ENCODE measurements at regions not wholly inside any gene's neighbourhood (a gene's known extent, or its start where the extent isn't known, plus 50 kb on each side); places are given as distances from the start of the nearest gene placed in this dataset.

DNA sequence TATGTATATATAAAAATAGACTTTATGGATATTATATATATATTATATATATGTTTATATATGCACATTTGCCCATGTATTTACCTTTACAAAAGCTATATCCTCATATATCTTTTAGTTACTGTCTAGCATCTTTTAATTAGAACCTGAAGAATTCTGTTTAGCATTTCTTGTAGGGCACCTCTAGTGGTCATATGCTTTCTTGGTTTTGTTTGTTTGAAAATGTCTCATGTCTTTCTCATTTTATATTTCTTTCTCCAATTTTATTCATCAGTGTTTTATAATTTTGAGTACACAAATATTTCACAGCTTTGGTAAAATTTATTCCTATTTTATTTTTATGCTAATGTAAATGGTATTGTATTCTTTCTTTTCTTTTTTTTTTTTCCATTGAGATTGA lies 70.3 kb upstream of the SPIN4 start:
- no peaks in the 10 kb centered on the region for H3K79me2 ChIP-seq (ENCODE audit: insufficient read depth, low read length)
- H3K4me1 ChIP-seq (ENCODE audit: insufficient read depth, low read length), result no peaks in the 10 kb centered on the region
- no peaks in the 10 kb centered on the region for H3K9me3 ChIP-seq (ENCODE audit: low read length)
- ChIA-PET CTCF (ENCODE audit: low intra/inter-chr PET ratio, low total read pairs) (no interaction called here), POLR2A (no interaction called here)
- no peaks in the 10 kb centered on the region for H4K20me1 ChIP-seq (ENCODE audit: insufficient read depth, low read length)
- no peaks in the 10 kb centered on the region for H3K36me3 ChIP-seq (replicated peaks in 1 of 2; ENCODE audit: control insufficient read depth in 1 of 2, insufficient read depth in 2 of 2, low read length in 2 of 2)
- DNase-seq (ENCODE audit: low spot score), result no peak
- H3K4me3 ChIP-seq (replicated peaks in 1 of 3; ENCODE audit: insufficient read depth in 1 of 3, low read depth in 2 of 3, low read length in 3 of 3), result no peak overlapping the region
- H3K27ac ChIP-seq (ENCODE audit: extremely low read length, insufficient read depth, low read length), result no peak overlapping the region
- H2AFZ ChIP-seq (ENCODE audit: low read length), result no peak overlapping the region
- no peak overlapping the region for H3K9ac ChIP-seq (ENCODE audit: insufficient read depth, low read depth, low read length)
- no peaks in the 10 kb centered on the region for H3K27me3 ChIP-seq (ENCODE audit: control insufficient read depth in 1 of 2, insufficient read depth in 2 of 2, low read length in 2 of 2)
- TF ChIP-seq ARID2 (CRISPR knock-in tag; IDR thresholded peaks at IDR 0.05; ENCODE audit: borderline replicate concordance), result no peak
- TF ChIP-seq MBD4 (IDR thresholded peaks at IDR 0.05; ENCODE audit: borderline replicate concordance, low read length), result no peak
- no peak for TF ChIP-seq ZFP36L1 (CRISPR knock-in tag; IDR thresholded peaks at IDR 0.05)
- TF ChIP-seq, protein P1, sequence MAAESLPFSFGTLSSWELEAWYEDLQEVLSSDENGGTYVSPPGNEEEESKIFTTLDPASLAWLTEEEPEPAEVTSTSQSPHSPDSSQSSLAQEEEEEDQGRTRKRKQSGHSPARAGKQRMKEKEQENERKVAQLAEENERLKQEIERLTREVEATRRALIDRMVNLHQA (CRISPR knock-in tag; IDR thresholded peaks at IDR 0.05), result no peak
- TF ChIP-seq, protein P2, sequence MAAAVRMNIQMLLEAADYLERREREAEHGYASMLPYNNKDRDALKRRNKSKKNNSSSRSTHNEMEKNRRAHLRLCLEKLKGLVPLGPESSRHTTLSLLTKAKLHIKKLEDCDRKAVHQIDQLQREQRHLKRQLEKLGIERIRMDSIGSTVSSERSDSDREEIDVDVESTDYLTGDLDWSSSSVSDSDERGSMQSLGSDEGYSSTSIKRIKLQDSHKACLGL (CRISPR knock-in tag; IDR thresholded peaks at IDR 0.05), result no peak
- TF ChIP-seq CREM (IDR thresholded peaks at IDR 0.05), result no peak
- TF ChIP-seq CREM (CRISPR knock-in tag; IDR thresholded peaks at IDR 0.05), result no peak
- no peak for TF ChIP-seq MEIS2 (CRISPR knock-in tag; IDR thresholded peaks at IDR 0.05)
- no peak for TF ChIP-seq ZFX (CRISPR knock-in tag; IDR thresholded peaks at IDR 0.05; ENCODE audit: low read depth)
- TF ChIP-seq ZNF430 (CRISPR knock-in tag; IDR thresholded peaks at IDR 0.05), result no peak
- no peak for TF ChIP-seq ZNF839 (CRISPR knock-in tag; IDR thresholded peaks at IDR 0.05; ENCODE audit: borderline replicate concordance)
- TF ChIP-seq SP2 (CRISPR knock-in tag; IDR thresholded peaks at IDR 0.05), result no peak
- TF ChIP-seq ZNF101 (CRISPR knock-in tag; IDR thresholded peaks at IDR 0.05; ENCODE audit: borderline replicate concordance, low read depth), result no peak
- TF ChIP-seq ZNF251 (CRISPR knock-in tag; IDR thresholded peaks at IDR 0.05), result no peak
- TF ChIP-seq TARDBP (CRISPR knock-in tag; IDR thresholded peaks at IDR 0.05), result no peak
- TF ChIP-seq ZNF160 (CRISPR knock-in tag; IDR thresholded peaks at IDR 0.05), result no peak
- TF ChIP-seq NONO (IDR thresholded peaks at IDR 0.05), result no peak
- no peak for TF ChIP-seq NONO (CRISPR knock-in tag; conservative IDR thresholded peaks at IDR 0.05)
- TF ChIP-seq ZIK1 (CRISPR knock-in tag; IDR thresholded peaks at IDR 0.05; ENCODE audit: borderline replicate concordance, low read depth), result no peak
- no peak for TF ChIP-seq ZNF674 (CRISPR knock-in tag; IDR thresholded peaks at IDR 0.05; ENCODE audit: low read depth)
- no peak for FAIRE-seq
- in situ Hi-C loops (cut with HindIII; ENCODE audit: extremely low pct_ligation_motif_present, low pct_unique_long_range_greater_than_20kb) (no loop called here), intact Hi-C loops (cut with micrococcal nuclease; ENCODE audit: unreplicated experiment) (no loop called here)
- no peak for ATAC-seq
- H3K4me2 ChIP-seq (ENCODE audit: low read depth, low read length), result no peak overlapping the region
- BruUV-seq (replicated peaks), result no TSS peak

Measured in HepG2 (cell line).